GM19395 (cell line): ENCODE measurements at regions not wholly inside any gene's neighbourhood (a gene's known extent, or its start where the extent isn't known, plus 50 kb on each side); places are given as distances from the start of the nearest gene placed in this dataset.

Source experiments
- ATAC-seq: cut with Tn5 transposase; IDR thresholded peaks from one replicate; pipeline ENCODE4 v1.9.1; 2021; ENCODE audit warnings: mild to moderate bottlenecking, moderate library complexity; ENCODE audit not compliant: unreplicated experiment

- no peak for ATAC-seq
Measured at GRCh38 chr6:145483191-145483996, 251.9 kb downstream of the EPM2A start.

- ATAC-seq, result no peak
Measured at GRCh38 chr6:145485288-145485687, 250.0 kb downstream of the EPM2A start.

- no peak for ATAC-seq
Measured at GRCh38 chr6:145486306-145486705, 249.0 kb downstream of the EPM2A start.

- no peak for ATAC-seq
Measured at GRCh38 chr6:145489583-145489982, 245.7 kb downstream of the EPM2A start.

- ATAC-seq, result no peak
Measured at GRCh38 chr6:145490068-145490467, 245.3 kb downstream of the EPM2A start.

- ATAC-seq, result no peak
Measured at GRCh38 chr6:145491126-145491525, 244.2 kb downstream of the EPM2A start.

GRCh38 chr6:145497006-145497405 is 238.3 kb downstream of the EPM2A start:
- no peak for ATAC-seq

- no peak for ATAC-seq
Measured at GRCh38 chr6:145498425-145498824, 236.9 kb downstream of the EPM2A start.

GRCh38 chr6:145502416-145502815 is 232.9 kb downstream of the EPM2A start:
- ATAC-seq, result no peak

- no peak for ATAC-seq
Measured at GRCh38 chr6:145506136-145506535, 229.2 kb downstream of the EPM2A start.

GRCh38 chr6:145506565-145506964 is 228.8 kb downstream of the EPM2A start:
- no peak for ATAC-seq

- ATAC-seq, result no peak
Measured at GRCh38 chr6:145507239-145507638, 228.1 kb downstream of the EPM2A start.

GRCh38 chr6:145508107-145508506 is 227.2 kb downstream of the EPM2A start:
- ATAC-seq, result no peak

- ATAC-seq, result no peak
Measured at GRCh38 chr6:145517492-145517891, 217.8 kb downstream of the EPM2A start.

- no peak for ATAC-seq
Measured at GRCh38 chr6:145525038-145525437, 210.3 kb downstream of the EPM2A start.

GRCh38 chr6:145529582-145529981 is 205.7 kb downstream of the EPM2A start:
- ATAC-seq, result no peak

- ATAC-seq, result no peak
Measured at GRCh38 chr6:145530454-145530853, 204.9 kb downstream of the EPM2A start.

- ATAC-seq, result no peak
Measured at GRCh38 chr6:145531032-145531431, 204.3 kb downstream of the EPM2A start.

GRCh38 chr6:145531822-145532221 is 203.5 kb downstream of the EPM2A start:
- no peak for ATAC-seq

- no peak for ATAC-seq
Measured at GRCh38 chr6:145532361-145532760, 203.0 kb downstream of the EPM2A start.

- no peak for ATAC-seq
Measured at GRCh38 chr6:145534989-145535388, 200.3 kb downstream of the EPM2A start.

GRCh38 chr6:145538989-145539388 is 196.3 kb downstream of the EPM2A start:
- ATAC-seq, result no peak

- no peak for ATAC-seq
Measured at GRCh38 chr6:145539831-145540230, 195.5 kb downstream of the EPM2A start.
